Stimulated activated CD4-positive, alpha-beta T cell treated with anti-CD3 and anti-CD28 coated beads, Interleukin-4, amount 100 ng/mL, for 4 hours (primary cell): ENCODE measurements at regions not wholly inside any gene's neighbourhood (a gene's known extent, or its start where the extent isn't known, plus 50 kb on each side); places are given as distances from the start of the nearest gene placed in this dataset.

Source experiments
- DNase-seq, 2 experiments: peaks; one replicate each; pipeline ENCODE4 v3.0.0-alpha.2; 2020

DNA sequence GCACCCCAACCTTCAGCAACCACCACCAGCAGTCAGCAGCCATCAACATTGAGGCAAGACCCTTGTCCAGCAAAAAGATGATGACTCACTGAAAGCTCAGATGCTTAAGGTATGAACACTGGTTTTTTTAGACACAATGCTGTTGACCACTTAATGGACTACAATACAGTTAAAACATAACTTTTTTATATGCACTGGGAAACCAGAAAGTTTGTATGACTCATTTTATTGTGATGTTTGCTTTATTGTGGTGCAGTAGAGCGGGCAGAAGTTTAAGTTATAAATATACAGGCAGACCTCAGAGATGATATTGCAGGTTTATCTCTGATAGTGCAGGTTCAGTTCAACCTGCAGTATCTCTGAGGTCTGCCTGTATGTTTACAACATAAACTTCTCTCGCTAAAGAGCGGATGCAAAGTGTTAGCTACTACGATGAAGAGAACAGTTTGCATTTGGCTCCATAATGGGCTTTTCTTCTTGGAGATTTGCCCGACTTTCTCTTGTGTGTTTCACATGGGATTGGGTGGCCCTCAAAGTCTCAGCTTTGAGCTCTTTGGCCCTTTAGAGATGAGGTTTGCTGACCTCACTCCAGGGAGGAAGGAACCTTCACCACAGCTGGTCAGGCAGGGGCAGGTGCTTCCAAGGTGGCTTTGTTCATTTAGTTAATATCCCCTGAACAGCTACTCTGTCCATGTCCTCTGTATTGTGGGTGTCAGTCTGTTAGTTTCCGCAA is 84.4 kb upstream of the SHH start:
- DNase-seq: no peak

DNA sequence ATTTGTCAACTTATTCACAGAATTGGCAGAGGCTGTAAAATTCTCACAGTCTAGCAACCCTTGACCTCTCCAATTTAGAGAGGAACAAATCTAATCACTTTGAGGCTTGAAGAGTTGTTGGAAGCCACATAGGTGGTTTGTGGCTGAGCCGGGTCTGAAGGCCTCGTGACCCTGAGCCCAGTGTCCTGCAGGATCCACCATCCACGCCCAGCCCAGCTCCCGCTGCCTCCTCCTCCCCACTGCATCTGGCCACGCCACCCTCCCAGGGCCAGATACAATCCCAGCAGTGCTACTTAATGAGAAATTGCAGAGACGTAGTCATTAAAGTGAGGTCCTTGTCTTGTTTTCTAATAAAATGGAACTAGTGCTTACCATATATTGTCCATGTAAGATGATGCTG is 81.4 kb upstream of the SHH start:
- DNase-seq: no peak

DNA sequence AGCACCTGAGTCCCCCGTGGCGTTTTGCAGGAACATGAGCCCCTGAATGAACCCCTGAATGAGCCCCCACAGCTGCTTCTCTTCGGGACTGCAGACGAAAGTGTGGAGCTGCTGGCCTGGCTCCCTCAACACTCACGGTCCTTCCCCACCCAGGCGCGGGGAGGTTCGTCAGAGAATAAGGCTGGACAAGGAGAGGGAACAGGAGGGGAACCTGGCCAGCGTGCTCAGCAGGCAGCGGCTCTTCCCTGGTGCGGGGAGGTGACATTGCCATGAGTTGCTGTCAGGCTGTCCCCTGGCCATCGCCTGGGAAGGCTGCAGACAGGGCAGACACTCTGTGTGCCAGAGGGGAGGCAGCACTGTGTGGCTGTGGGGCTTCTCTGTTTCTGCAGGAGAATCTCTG is 80.9 kb upstream of the SHH start:
- DNase-seq: no peak

DNA sequence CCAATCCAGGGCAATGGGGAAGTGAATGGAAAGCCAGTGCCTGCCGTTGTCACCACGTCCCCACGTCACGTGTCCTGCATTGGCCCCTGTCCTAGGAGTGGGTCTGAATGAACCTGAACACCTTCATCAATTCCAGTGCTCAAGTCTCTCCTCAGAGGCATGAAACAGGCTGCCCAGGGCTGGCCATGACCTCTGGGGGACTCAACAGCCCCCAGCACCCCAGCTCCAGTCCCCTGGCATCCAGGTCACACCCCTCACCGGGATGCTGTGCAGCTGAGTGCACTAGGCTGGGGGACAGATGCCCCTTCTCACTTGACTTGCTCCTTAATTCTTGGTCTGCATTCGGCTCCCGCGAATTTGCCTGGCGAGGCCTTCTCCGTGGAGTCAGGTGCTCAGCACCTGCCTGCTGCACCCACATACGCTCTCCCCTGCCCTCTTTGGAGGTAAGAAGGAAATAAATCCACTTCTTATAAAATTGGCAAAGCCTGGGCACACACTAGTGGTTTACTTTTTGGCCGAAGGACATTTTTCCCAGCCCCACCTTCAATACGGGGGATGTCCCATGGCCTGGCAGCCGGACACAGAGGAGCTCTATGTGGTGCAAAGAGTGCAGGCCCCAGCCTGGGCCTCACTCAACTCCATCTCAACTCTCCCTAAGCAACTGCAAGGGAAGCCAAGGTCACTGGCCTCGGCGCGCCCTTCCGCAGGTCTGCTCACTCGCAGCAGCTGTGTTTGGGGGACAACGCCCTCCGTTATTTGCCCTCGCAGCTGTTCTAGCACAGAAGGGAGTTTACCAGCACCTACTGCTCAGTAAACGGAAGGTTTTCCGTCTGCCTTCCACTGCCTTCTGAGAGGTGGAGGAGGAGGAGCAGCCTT is 77.6 kb upstream of the SHH start:
- DNase-seq: no peak

DNA sequence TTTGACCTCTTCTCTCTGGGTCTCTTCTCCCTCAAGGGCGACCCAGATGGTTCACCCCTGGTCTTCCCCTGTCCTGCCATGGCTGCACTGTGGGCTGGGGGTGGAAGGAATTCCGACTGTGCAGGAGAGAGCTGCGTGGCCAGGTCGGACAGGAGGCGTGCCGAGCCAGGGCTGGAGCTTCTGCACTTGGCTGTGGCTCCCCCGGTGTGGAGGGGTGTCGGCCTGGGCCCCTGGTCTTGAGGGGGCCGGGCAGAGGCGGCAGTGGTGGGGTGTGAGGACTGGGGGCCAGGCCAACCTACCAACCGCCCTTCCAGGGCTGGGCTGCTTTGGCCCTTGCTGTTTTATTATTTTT is 74.9 kb upstream of the SHH start:
- DNase-seq: no peak

DNA sequence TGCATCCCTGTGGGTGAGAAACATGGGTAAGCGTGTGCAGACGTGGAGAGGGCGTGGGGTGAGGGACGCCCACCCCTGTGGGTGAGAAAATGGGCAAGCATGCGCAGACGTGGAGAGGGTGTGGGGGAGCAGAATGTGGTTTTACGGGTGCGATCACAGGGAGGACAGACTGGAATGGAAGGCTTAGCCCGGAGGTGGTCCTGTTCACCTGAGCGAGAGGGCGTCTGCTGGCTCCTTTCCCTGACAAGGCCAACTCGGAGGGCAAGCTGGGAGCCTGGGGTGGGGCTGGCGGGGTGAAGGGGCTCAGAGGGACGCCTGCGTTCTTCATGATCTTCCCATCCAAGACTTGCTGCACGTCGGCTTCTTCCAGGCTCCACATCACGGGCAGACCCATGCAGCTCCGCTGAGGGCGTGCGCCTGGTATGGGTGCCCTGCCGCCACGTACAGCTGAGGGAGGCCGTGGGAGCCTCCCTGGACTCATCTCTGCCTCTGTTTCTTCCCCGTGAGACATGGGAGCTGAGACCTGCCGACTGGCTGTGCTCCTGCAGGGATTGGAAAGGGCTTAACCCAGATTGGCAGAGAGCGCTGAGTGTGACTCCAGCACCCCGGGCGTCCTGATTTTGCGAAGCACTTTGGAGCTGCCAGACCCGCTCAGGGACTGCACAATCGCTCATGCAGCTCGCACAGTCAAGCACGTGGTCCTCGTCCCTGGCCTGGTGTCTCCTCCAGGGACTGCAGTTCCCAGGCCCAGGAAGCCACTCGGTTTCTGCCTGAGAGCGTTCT is 74.3 kb upstream of the SHH start:
- DNase-seq: no peak

DNA sequence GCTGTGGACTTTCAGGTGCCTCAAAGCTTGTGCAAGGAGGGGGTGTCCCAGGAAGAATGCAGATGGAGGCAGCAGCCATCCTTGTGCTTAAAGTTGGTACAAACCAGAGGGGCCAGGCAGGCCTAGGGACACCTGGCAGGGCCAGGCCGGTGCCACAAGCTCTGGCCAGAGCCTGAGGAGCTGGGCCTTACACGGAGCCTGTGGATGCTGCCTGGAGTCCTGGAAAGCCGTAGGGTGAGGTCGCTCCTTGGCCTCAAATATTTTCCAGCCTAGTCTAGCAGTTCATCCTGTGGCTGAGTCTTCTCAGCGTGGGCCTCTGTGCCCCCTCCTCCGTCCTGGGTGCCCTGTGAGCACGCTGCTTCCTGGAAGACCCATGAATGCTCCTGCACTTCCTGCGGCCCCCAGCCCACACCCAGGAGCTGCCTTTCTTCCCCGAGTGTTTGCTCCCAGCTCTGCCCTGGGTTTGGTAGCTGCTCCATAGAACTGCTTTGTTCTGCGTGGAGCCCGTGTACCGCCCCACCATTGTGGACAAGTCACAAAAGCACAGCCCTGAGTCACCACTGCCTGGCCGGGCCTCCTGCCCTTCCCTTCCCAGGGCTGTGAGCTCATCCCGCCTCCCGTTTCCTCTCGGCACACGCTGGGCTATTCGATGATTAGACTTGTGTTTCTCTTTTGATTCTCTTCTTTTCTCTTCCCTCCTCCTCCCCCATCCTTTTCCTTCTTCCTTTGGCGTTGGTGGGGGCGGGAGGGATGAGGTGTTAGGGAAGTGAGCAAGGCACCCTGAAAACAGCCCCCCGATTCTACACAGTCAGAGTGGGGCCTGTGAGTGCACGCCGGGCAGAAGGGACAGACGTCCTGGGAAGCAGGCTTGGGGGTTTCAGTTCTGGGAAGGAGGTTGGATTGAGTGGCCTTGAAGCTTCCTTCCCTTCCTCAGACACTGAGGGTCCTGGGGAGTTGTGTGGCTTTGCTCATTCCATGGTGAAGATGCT is 73.2 kb upstream of the SHH start:
- no peak for DNase-seq

DNA sequence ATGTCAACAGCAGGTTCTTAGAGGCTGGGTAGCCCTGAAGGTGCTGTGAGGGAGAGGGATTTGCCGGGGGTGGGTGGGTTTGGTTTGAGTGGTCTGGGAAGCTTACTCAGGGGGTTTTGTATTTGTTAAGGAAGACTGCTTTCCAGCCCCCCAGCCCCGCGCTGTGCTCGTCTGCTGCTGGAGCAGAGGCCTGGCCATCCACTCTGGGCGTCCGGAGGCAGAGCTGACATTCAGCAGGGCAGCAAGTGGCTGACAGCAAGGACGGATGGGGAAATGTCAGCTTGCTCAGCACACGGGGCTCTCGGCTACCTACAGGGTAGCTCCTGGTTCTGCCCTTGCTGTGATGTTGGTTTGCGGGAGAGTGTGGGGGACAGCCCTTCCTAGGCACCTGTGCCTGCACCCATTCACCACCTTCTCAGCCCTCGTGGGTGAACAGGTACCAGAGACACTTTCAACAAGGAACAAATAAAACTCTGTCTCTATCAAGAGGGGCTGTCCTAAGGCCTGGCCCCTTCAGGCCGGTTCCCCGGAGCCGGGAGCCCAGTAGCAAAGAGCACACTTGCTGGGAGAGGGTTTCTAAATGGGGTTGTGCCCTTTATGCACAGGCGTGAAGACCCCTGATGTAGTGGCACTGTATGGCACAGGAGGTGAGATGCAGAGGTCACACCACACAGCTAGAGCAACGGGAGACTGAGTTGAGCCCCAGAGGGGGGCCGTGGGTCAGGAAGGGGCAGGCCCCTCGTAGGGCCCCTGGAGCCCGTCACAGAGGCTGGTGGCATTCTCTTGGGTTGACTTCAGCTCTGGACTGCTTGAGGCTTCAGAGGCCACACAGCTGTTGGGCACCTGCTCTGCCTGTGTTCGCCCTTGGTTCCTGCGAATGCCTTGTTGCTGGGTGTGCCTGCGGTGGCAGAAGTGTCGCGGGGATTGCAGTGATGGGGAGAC is 72.2 kb upstream of the SHH start:
- DNase-seq: no peak

DNA sequence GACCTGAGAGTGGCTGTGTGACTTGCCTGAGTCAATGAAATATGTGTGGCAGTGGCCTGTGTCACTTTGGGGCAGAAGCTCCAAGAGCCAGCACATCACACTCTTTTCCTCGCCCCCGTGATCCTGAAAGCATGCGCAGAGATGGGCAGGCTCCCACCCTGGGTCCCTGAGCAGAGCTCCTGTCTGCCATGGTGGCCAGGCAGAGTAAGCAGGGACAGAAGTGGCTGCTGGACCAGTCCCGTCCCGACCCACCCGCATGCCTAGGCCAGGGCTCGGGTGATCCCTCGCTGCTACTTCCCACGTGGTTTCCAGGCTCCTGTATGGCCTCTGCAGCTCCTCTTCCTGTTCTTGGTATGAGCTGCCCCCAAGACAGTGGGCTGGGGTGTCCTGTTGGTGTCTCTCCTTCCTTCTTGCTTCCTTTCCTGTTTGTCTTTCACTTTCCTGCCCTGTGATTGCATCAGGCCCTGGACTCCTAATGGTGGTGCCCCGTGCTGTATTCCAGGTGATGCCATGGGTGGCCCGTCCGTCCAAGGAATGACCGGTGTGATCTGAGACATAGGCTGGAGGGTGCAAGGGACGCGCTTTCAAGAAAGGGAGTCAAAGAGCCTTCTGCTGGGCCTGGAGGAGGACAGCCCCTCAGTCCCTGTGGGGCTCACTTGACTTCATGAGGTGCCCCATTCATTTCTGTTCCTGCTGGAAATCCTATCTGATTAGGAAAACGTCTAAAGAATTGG is 71.4 kb upstream of the SHH start:
- no peak for DNase-seq

DNA sequence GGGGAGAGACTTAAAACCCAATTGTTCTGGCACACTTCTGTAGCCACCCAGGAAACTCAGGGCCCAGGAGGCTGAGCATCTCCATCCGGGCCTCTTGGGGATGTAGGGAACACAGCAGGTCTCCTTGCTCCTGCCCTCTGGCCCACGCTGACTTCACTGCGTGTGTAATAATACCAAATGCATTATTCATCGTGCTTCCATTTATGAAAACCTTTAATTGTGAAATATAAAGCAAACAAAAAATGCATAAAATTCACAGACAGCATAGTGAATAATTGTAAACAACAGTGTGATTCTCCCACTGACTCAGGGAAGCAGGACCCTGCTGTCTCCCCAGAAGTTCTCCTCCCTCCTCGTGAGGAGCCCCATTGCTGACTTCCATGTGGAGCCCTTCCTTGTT is 70.3 kb upstream of the SHH start:
- DNase-seq: no peak

DNA sequence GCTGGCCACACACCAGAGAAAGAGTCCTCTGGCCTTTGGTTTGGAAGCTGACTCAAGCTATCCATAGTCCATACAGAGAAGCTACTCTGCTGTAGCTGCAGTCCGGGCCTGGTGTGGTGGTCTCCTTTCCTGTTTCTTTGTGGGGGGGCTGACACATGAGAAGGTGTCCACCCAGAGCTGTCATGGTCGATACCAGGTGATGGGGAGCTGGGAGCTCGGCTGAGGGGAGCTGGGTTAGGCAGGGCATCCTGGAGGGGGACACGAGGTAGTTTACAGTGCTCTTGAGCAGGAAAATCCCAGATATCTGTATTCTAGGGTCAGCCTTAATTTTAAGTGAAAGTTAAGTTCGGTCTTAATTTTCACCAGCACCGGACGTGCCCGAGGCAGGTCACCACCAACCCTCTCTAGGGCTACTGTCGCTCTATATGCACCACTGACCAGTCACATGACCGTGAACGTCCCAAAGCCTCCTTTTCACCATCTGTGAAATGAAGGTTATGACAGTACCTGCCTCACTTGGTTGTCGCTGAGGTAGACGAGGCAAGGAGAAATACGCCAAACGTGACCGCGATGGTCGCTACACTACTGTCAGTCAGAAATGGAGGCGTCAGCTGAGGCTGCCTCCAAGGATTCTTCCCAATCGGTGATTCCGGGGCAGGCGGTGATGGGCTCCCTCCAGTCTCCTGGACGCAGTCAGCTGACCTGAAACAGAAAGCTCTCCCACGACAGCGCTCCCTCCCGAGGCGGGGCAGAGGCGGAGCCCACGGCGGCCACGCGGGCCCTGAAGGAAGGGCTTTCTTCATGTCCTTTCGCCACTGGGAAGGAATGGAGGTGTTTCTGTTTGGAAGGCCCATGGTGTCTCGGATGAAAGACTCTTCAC is 69.4 kb upstream of the SHH start:
- DNase-seq: no peak

DNA sequence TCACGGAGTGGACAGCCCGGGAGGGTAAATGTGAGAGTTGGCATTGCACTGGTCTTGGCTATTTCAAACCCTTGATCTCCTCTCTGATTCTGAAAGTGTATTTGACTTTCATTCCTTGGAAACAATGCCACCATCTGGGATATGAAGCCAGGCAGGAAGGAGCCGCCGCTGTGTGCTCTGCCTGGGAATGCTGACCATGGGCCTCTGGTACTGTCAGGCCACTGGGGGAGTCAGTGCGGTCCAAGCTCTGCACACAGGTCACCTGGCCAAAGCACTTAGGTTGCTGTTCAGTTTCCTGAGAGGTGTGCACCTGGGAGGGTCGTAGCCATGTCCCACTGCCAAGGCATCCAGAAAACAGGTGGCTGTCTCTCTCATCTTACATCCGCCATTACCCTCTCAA is 68.5 kb upstream of the SHH start:
- no peak for DNase-seq

DNA sequence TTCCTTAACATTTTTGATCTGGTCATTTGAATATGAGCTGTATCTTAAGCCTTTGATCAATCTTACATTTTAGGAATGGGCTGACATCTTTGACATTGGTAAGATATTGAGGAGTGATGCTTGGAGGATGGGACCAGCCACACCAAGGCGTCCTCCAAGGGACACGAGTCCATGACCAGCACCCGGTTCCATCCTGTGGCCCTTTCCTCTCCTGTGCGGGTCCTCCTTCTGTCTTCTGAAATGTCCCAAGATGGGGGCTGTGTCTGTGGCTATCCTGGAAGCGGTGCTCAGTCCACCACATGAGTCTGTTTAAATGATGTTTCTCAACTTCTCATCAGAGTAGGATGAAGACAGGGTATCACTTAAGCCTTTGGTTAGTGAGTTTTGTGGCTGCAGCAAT is 67.3 kb upstream of the SHH start:
- no peak for DNase-seq

DNA sequence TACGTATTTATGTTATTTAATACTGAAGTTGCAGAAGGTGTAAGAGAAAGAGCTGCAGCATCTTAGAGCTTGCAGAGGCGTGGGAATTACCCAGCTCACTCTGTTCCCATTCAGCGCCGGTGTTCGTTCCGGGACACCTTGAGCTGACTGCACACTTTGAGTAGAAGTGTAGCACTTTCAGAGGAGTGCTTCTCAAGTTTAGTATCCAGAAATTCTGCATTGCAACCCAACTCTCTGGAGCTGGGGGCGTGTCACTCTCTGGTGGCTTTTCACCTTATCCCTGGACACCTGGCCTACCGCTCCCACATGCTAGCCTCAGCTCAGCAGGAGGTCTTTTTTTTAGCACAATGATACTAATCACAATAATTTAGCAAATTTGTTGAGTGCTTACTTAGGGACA is 66.4 kb upstream of the SHH start:
- no peak for DNase-seq

DNA sequence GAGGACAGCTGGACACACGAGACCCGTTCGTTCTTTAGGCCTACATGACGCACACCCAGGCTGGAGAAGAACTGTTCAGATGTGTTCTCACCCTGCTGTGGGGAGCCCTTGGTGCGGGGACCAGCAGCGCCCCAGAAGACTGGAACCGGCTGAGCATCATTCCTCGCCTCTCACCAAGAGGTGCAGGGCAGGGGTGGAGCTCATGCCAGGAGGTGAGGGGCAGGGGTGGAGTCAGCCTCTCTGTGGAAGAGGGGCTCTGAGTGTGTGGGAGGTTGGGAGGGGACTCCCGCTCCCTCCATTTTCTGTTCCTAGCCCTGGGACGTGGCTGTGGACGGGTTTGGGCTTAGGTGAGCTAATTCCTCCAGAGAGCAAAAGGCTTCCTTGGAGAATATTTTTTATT is 66.0 kb upstream of the SHH start:
- no peak for DNase-seq

DNA sequence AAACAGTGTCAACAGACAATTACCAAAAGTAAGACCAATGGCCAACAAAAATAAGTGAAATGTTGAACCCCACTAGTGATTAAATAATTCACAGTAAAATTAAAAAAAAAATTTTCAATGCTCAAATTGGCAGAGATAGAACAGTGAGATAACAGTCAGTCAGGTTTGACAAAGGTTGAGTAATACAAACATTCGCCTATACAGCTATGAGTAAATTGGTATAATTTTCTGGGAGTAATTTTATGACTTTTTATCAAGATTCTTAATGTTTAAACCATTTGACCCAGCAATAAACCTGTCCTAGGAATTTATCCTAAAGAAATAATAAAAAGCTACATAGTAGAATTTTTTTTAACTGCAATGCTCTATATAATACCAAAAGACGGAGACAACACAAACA is 64.9 kb upstream of the SHH start:
- DNase-seq: no peak

DNA sequence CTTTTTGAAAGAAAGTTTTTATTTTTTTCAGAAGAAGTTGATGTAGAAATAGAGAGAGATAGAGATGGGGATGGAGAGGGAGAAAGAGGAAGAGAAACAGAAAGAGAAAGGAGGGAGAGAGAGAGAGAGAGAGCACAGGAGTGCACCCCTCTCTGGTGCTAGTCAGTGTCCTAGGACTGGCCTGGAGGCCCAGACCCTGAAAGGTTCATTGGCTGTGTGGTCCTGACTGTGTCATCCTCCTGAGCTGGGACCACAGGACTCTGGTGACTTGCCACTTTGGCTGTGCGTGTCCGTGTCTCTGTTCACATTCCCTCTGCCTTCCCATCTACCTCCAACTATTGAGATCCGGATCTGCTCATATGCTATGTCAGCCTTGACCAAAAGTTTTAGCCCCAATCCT is 62.1 kb upstream of the SHH start:
- DNase-seq: no peak

DNA sequence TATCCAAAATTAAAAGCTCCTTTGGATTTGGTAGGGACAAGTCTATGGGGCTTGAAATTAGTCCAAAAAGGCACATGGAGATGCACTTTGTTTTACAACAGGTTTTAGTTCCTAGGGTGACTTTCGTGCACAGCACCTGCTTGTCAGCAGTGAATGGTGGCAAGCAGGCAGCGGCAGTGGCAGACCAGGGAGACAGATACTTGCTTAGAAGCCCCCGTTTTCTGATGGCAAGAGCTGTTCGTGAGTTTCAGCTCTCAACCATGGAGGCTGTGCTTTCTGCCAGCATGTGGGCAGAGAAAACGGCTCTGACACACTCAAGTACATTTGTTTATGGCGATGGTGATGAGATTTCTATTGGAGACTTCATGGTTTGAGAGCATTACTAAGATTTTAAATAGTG is 61.7 kb upstream of the SHH start:
- DNase-seq: no peak

DNA sequence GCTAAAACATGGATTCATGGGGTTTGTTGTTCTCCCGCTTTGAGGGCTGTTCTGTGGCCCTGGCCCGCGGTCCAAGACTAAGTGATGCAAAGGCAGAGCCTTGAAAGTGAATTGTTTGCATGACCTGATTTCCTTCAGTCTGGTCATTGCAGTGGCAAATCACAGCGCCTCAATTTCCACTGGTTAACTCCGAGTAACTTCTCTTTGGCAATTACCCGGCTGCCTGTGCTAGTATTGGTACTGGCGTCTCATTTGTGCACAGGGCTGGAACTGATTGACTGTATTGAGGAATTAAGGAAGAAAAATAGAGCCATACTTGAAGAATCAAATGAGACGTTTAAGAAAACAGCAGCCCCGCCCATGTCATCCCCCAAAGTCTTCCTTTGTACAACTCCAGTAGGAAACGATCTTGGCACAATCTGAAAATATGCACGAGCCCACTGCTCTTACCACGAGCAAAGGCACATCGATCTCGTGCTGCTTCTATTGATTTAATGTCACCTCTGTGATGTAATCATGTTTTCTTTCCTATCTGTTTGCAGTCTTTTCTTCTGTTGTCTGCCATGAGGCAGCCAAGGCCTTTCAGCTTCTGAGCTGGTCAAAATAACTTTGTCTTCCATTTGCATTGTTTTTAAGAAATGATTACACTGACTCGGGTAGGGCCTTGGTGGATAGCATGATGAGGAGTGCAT is 60.6 kb upstream of the SHH start:
- DNase-seq: no peak
